HFF-Myc (cell line): ENCODE measurements at regions not wholly inside any gene's neighbourhood (a gene's known extent, or its start where the extent isn't known, plus 50 kb on each side); places are given as distances from the start of the nearest gene placed in this dataset.

Source experiments
- DNase-seq: peaks from one replicate; pipeline ENCODE4 v3.0.0-alpha.2; 2011; ENCODE audit warnings: low read depth; ENCODE audit errors: extremely low read depth
- H3K4me3 ChIP-seq: replicated peaks from 2 replicates; pipeline ENCODE4 v1.5.1; 2011; ENCODE audit warnings: low read depth, mild to moderate bottlenecking, control low read depth, low read length
- CTCF ChIP-seq: IDR thresholded peaks from 2 replicates; pipeline ENCODE4 v1.5.1; 2012; ENCODE audit warnings: mild to moderate bottlenecking, low read depth, low read length, control low read depth; ENCODE audit errors: missing control alignments

GRCh38 chr2:8456151-8457091 lies 225.4 kb upstream of the ID2 start:
- H3K4me3 ChIP-seq, result no peak overlapping the region
- TF ChIP-seq CTCF, result no peak

GRCh38 chr2:8457092-8457481 lies 224.8 kb upstream of the ID2 start:
- no peak for TF ChIP-seq CTCF
- DNase-seq, result no peak
- no peak overlapping the region for H3K4me3 ChIP-seq

More at GRCh38 chr2:8456151-8457091, 225.4 kb upstream of the ID2 start:
- DNase-seq, result no peak

GRCh38 chr2:8457699-8458502 lies 224.0 kb upstream of the ID2 start:
- DNase-seq, result no peak
- no peak overlapping the region for H3K4me3 ChIP-seq
- TF ChIP-seq CTCF, result no peak

GRCh38 chr2:8458503-8459459 lies 223.1 kb upstream of the ID2 start:
- no peak overlapping the region for H3K4me3 ChIP-seq
- DNase-seq, result no peak
- no peak for TF ChIP-seq CTCF

- no peak for TF ChIP-seq CTCF
- DNase-seq, result no peak
- H3K4me3 ChIP-seq, result no peak overlapping the region
Measured at GRCh38 chr2:8459474-8459873, 222.4 kb upstream of the ID2 start.

- no peak overlapping the region for H3K4me3 ChIP-seq
- no peak for DNase-seq
- TF ChIP-seq CTCF, result no peak
Measured at GRCh38 chr2:8461341-8461740, 220.5 kb upstream of the ID2 start.
